GM12878 (cell line): ENCODE measurements at regions not wholly inside any gene's neighbourhood (a gene's known extent, or its start where the extent isn't known, plus 50 kb on each side); places are given as distances from the start of the nearest gene placed in this dataset.

ENCODE experiments used
- ATAC-seq: fragments of 200-7000 bp; cut with Tn5 transposase; 3 replicates; pipeline ENCODE4 v1.9.1; 2020; ENCODE audit warnings: mild to moderate bottlenecking, moderate library complexity
- BruUV-seq: library from RNA; stranded (reverse); fragments of 400-500 nt; replicated peaks from 2 replicates; lab custom pipeline; 2021; lab: Mats Ljungman, UMichigan
- CTCF ChIA-PET: fragments of 300-600 bp; sonication (Branson Sonifier 250); formaldehyde crosslinking; extraction: SDS; loops from one replicate; lab custom pipeline; 2021; ENCODE audit warnings: inconsistent platforms; lab: Yijun Ruan, JAX
- POLR2A ChIA-PET: fragments of 350-600 bp; formaldehyde crosslinking; extraction: SDS; loops from one replicate; lab custom pipeline; 2021; ENCODE audit warnings: inconsistent platforms; lab: Charles Lee
- RAD21 ChIA-PET: fragments of 300-600 bp; sonication (Branson Sonifier 250); formaldehyde crosslinking; loops from one replicate; lab custom pipeline; 2023; ENCODE audit warnings: antibody characterized with exemption; ENCODE audit not compliant: unreplicated experiment; lab: Charles Lee
- SMC1A ChIA-PET: fragments of 300-600 bp; sonication (Branson Sonifier 250); formaldehyde crosslinking; loops from one replicate; lab custom pipeline; 2023; ENCODE audit not compliant: unreplicated experiment, uncharacterized antibody; lab: Charles Lee
- DNase-seq: peaks from one replicate; pipeline ENCODE4 v3.0.0-alpha.2; 2011; ENCODE audit warnings: low read depth, low spot score
- FAIRE-seq: peaks from 3 replicates; lab custom pipeline; 2011; peaks lifted over from hg19 to GRCh38; lab: Jason Lieb, UNC
- H2AFZ ChIP-seq: 2 replicates; pipeline ENCODE4 v1.6.0; 2011; ENCODE audit warnings: low read depth, low read length, control low read depth; ENCODE audit not compliant: control insufficient read depth
- H3K27ac ChIP-seq: 2 replicates; pipeline ENCODE4 v1.5.1; 2011; ENCODE audit warnings: control low read depth; ENCODE audit not compliant: control insufficient read depth, insufficient read depth
- H3K27me3 ChIP-seq, 2 experiments: replicated peaks in 1 of 2; 2 replicates each; pipeline versions ENCODE4 v1.6.0 to v1.6.1; 2011; ENCODE audit warnings: low read length in 1 of 2; ENCODE audit not compliant: control insufficient read depth in 2 of 2, insufficient read depth in 2 of 2
- H3K36me3 ChIP-seq, 2 experiments: 2 replicates each; pipeline ENCODE4 v1.5.1; 2011; ENCODE audit warnings: low read length in 1 of 2; ENCODE audit not compliant: control insufficient read depth in 2 of 2, insufficient read depth in 2 of 2
- H3K4me1 ChIP-seq: 2 replicates; pipeline ENCODE4 v1.6.1; 2011; ENCODE audit warnings: mild to moderate bottlenecking, low read length, moderate library complexity, mixed read lengths; ENCODE audit not compliant: control insufficient read depth, insufficient read depth
- H3K4me2 ChIP-seq: 2 replicates; pipeline ENCODE4 v1.6.0; 2011; ENCODE audit warnings: control low read depth; ENCODE audit not compliant: control insufficient read depth, insufficient read depth
- H3K4me3 ChIP-seq: fragments of 200-600 bp; sonication (generic); 2 replicates; pipeline ENCODE4 v1.5.1; 2016
- H3K79me2 ChIP-seq: 2 replicates; pipeline ENCODE4 v1.6.0; 2011; ENCODE audit warnings: low read length; ENCODE audit not compliant: control insufficient read depth, insufficient read depth
- H3K9ac ChIP-seq: 2 replicates; pipeline ENCODE4 v1.8.0; 2011; ENCODE audit warnings: low read length, control low read depth, mixed read lengths; ENCODE audit not compliant: control insufficient read depth, insufficient read depth
- H3K9me3 ChIP-seq: replicated peaks from 3 replicates; pipeline ENCODE4 v1.5.1; 2011; ENCODE audit warnings: mild to moderate bottlenecking, low read length; ENCODE audit not compliant: control insufficient read depth, insufficient read depth
- H4K20me1 ChIP-seq: 2 replicates; pipeline ENCODE4 v1.6.0; 2011; ENCODE audit not compliant: control insufficient read depth, insufficient read depth
- ESRRA ChIP-seq: IDR thresholded peaks from 2 replicates; pipeline ENCODE4 v1.6.1; 2012; ENCODE audit warnings: mild to moderate bottlenecking, low read length, improper control_type of control experiment
- IKZF1 ChIP-seq: fragments of 450-650 bp; conservative IDR thresholded peaks from 2 replicates; pipeline ENCODE4 v1.6.1; 2017; ENCODE audit warnings: antibody characterized with exemption, mild to moderate bottlenecking
- LARP7 ChIP-seq: fragments of 450-650 bp; IDR thresholded peaks from 2 replicates; pipeline ENCODE4 v1.6.1; 2017; ENCODE audit warnings: mild to moderate bottlenecking
- MEF2B ChIP-seq: fragments of 450-650 bp; IDR thresholded peaks from 2 replicates; pipeline ENCODE4 v1.6.1; 2018; ENCODE audit warnings: mild to moderate bottlenecking, moderate library complexity; ENCODE audit not compliant: partially characterized antibody, poor library complexity, severe bottlenecking
- NFXL1 ChIP-seq: fragments of 450-650 bp; IDR thresholded peaks from 2 replicates; pipeline ENCODE4 v1.6.1; 2017; ENCODE audit warnings: antibody characterized with exemption, mild to moderate bottlenecking, borderline replicate concordance
- RB1 ChIP-seq: fragments of 450-650 bp; formaldehyde crosslinking; IDR thresholded peaks from 2 replicates; pipeline ENCODE4 v1.6.1; 2017; ENCODE audit warnings: mild to moderate bottlenecking, borderline replicate concordance
- SMAD5 ChIP-seq: IDR thresholded peaks from 2 replicates; pipeline ENCODE4 v1.6.1; 2016; ENCODE audit warnings: antibody characterized with exemption, low read depth
- TAF1 ChIP-seq: IDR thresholded peaks from 2 replicates; pipeline ENCODE4 v1.6.1; 2011; ENCODE audit warnings: mild to moderate bottlenecking, low read depth, low read length, borderline replicate concordance
- WGBS: methylation state at CpG from one replicate; pipeline ENCODE4 v1.1.6; 2016; ENCODE audit warnings: low lambda C conversion rate; ENCODE audit not compliant: insufficient replicate concordance, insufficient coverage; ENCODE audit errors: missing lambda C conversion rate; 5-methylcytosine and 5-hydroxymethylcytosine counted together
- in situ Hi-C: fragments of 300-500 bp; cut with MboI; formaldehyde crosslinking; loops from 9 replicates; pipeline ENCODE4 v1.14.3; 2018; ENCODE audit warnings: mixed read lengths
- intact Hi-C: fragments of 100-400 bp; cut with micrococcal nuclease; formaldehyde crosslinking; loops from one replicate; pipeline ENCODE4 v1.14.2; 2022; ENCODE audit not compliant: unreplicated experiment
- TF ChIP-seq, protein P1 (sequence below): IDR thresholded peaks from 2 replicates; pipeline ENCODE4 v1.6.1; 2012; ENCODE audit warnings: low read depth, low read length, improper control_type of control experiment

DNA sequence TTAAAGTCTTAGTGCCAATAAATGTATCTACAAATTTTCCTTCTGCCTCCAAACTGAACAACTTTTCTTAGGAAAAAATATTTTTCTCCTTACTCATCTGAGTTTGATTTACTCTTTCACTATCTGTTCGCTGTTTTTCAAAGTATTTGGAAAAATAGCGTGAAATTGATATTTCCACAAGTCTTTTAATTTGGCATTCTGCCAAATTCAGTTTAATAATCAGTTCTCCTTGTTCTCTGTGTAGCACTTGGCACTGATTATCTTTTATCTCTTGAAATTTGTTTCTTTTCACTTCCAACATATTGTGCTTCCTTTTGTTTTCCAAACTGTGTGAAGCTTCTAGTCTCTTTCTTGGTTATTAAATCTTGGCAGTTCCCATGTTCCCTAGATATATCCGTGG lies 559.8 kb downstream of the RPL10L start:
- BruUV-seq, result no TSS peak
- no peaks in the 10 kb centered on the region for H3K36me3 ChIP-seq
- no peak overlapping the region for H3K4me2 ChIP-seq
- ATAC-seq (no peak), FAIRE-seq (no peak), DNase-seq (no peak)
- H4K20me1 ChIP-seq, result no peaks in the 10 kb centered on the region
- TF ChIP-seq RB1, result no peak
- no peak for TF ChIP-seq MEF2B
- no peak for TF ChIP-seq NFXL1
- no peak for TF ChIP-seq TAF1
- TF ChIP-seq LARP7, result no peak
- no peak for TF ChIP-seq IKZF1
- no peak for TF ChIP-seq SMAD5
- TF ChIP-seq, protein P1, sequence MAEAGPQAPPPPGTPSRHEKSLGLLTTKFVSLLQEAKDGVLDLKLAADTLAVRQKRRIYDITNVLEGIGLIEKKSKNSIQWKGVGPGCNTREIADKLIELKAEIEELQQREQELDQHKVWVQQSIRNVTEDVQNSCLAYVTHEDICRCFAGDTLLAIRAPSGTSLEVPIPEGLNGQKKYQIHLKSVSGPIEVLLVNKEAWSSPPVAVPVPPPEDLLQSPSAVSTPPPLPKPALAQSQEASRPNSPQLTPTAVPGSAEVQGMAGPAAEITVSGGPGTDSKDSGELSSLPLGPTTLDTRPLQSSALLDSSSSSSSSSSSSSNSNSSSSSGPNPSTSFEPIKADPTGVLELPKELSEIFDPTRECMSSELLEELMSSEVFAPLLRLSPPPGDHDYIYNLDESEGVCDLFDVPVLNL, result no peak
- TF ChIP-seq ESRRA, result no peak
- SMC1A ChIA-PET, result interaction anchor here (0.8 to 1.2 kb wide), 2 partner anchors 135 to 214 kb away, joined by 3 to 4 read pairs; no protein-coding TSS in a partner anchor
- CTCF ChIA-PET, result no interaction called here
- 21% methylated on average over 3 of the region's 3 CpGs for WGBS
- no peak overlapping the region for H3K27ac ChIP-seq
- no peaks in the 10 kb centered on the region for H3K79me2 ChIP-seq
- POLR2A ChIA-PET, result no interaction called here
- intact Hi-C loops, result no loop called here
- no peak overlapping the region for H3K4me3 ChIP-seq
- no peaks in the 10 kb centered on the region for H3K9me3 ChIP-seq
- no peaks in the 10 kb centered on the region for H3K4me1 ChIP-seq
- H2AFZ ChIP-seq, result no peak overlapping the region
- RAD21 ChIA-PET, result no interaction called here
- in situ Hi-C loops, result no loop called here
- H3K9ac ChIP-seq, result no peak overlapping the region
- no peaks in the 10 kb centered on the region for H3K27me3 ChIP-seq
